ENCODE measurements at regions not wholly inside any gene's neighbourhood (a gene's known extent, or its start where the extent isn't known, plus 50 kb on each side); places are given as distances from the start of the nearest gene placed in this dataset.

GRCh38 chr3:75138345-75138744 is 523.9 kb upstream of the CNTN3 start:
- TF ChIP-seq CTCF (optimal IDR thresholded peaks at IDR 0.05 in 1 of 3, IDR thresholded peaks at IDR 0.05 in 1 of 3, conservative IDR thresholded peaks at IDR 0.05 in 1 of 3; ENCODE audit: extremely low read depth in 1 of 3, insufficient read depth in 2 of 3, low read length in 3 of 3) (no peak), EZH2 (IDR thresholded peaks at IDR 0.05; ENCODE audit: low read length) (no peak)

Data from keratinocyte (primary cell).